CD4-positive, alpha-beta T cell treated with Interleukin-2 at 100 ng/mL for 4 hours (primary cell): ENCODE measurements at regions not wholly inside any gene's neighbourhood (a gene's known extent, or its start where the extent isn't known, plus 50 kb on each side); places are given as distances from the start of the nearest gene placed in this dataset.
"Not testable (repeated sequence)": the region's sequence is repeated elsewhere in the genome, so short reads cannot be mapped to it uniquely, and the experiment has no call there.

ENCODE experiments used
- DNase-seq: peaks from one replicate; pipeline ENCODE4 v3.0.0-alpha.2; 2020; ENCODE audit warnings: low spot score

- DNase-seq: no peak
Measured at GRCh38 chr13:22837980-22838647, 342.7 kb upstream of the SGCG start.

- DNase-seq: no peak
Measured at GRCh38 chr13:22839603-22840530, 340.9 kb upstream of the SGCG start.

GRCh38 chr13:22846551-22846950 is 334.2 kb upstream of the SGCG start:
- no peak for DNase-seq

GRCh38 chr13:22848539-22849052 is 332.2 kb upstream of the SGCG start:
- DNase-seq: no peak

- DNase-seq: no peak
Measured at GRCh38 chr13:22855926-22856325, 324.9 kb upstream of the SGCG start.

GRCh38 chr13:22858980-22859379 is 321.8 kb upstream of the SGCG start:
- not testable (repeated sequence) for DNase-seq

GRCh38 chr13:22859411-22859810 is 321.4 kb upstream of the SGCG start:
- not testable (repeated sequence) for DNase-seq

GRCh38 chr13:22861958-22862466 is 318.8 kb upstream of the SGCG start:
- no peak for DNase-seq

GRCh38 chr13:22862478-22862877 is 318.3 kb upstream of the SGCG start:
- DNase-seq: no peak

- no peak for DNase-seq
Measured at GRCh38 chr13:22866221-22866620, 314.6 kb upstream of the SGCG start.

GRCh38 chr13:22871231-22871630 is 309.5 kb upstream of the SGCG start:
- no peak for DNase-seq

GRCh38 chr13:22874839-22875238 is 305.9 kb upstream of the SGCG start:
- no peak for DNase-seq

GRCh38 chr13:22877421-22877820 is 303.4 kb upstream of the SGCG start:
- no peak for DNase-seq

- no peak for DNase-seq
Measured at GRCh38 chr13:22880741-22881720, 299.7 kb upstream of the SGCG start.

GRCh38 chr13:22881721-22882608 is 298.8 kb upstream of the SGCG start:
- not testable (repeated sequence) for DNase-seq

- DNase-seq: no peak
Measured at GRCh38 chr13:22883262-22883840, 297.4 kb upstream of the SGCG start.

- DNase-seq: no peak
Measured at GRCh38 chr13:22883956-22884355, 296.8 kb upstream of the SGCG start.

GRCh38 chr13:22886061-22886460 is 294.7 kb upstream of the SGCG start:
- DNase-seq: not testable (repeated sequence)

GRCh38 chr13:22889376-22889775 is 291.4 kb upstream of the SGCG start:
- DNase-seq: not testable (repeated sequence)

GRCh38 chr13:22893204-22893603 is 287.6 kb upstream of the SGCG start:
- DNase-seq: no peak
